ENCODE measurements at regions not wholly inside any gene's neighbourhood (a gene's known extent, or its start where the extent isn't known, plus 50 kb on each side); places are given as distances from the start of the nearest gene placed in this dataset.
"Not testable (repeated sequence)": the region's sequence is repeated elsewhere in the genome, so short reads cannot be mapped to it uniquely, and the experiment has no call there.

DNA sequence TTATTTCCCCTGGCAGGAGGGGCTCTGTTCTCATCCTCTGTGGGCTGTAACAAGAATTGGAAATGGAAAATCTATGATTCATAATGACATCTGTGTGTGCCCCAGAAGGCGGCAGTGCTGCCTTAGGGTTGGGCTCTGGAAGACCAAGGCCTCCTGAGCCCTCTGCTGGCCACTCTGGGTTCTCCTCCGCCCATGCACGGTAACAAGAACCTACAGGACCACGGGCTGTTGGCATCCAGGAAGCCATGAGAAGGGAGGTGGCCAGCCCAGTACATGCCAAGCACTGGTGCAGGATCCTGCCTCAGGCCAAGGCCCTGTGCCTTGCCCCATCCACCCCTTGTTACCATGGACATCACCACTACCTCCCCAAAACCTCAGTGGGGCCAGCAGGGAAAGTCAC, 454.2 kb downstream of the TP53TG3F start:
- DNase-seq: not testable (repeated sequence)

DNA sequence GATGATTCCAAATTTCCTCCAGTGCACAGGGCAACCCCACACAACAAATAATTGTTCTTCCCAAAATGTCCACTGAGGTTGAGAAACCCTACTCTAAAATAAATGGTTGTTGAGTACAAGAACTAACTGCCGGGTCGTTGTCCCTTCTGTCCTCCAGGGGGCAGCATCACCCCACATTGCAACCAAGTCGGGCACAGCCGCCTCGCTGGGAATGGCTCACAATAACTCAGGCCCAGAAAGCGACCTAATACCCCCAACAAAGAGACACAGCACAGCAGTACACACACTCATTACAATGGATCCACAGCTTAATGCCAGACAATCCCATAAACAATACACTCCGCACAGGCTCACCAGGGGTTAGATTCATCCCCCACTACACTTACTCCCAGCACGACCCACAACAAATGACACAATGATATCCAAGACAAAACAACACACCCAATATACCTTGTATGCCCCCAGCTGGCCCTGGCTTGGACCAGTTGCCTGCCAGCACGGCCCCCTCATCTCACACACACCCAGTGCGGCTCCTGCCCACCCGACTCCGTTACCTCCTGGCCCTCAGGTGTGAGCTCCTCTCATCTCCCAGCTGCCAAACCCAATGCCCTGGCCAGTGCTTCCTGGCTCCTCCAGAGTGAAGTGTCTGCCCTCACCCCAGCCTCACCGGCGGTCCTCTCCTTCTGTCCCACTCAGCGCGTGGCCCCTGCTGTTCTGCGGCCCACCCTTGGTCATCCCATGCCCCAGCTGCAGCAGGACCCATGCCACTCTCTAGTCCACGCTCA, 461.5 kb downstream of the TP53TG3F start:
- not testable (repeated sequence) for DNase-seq

DNA sequence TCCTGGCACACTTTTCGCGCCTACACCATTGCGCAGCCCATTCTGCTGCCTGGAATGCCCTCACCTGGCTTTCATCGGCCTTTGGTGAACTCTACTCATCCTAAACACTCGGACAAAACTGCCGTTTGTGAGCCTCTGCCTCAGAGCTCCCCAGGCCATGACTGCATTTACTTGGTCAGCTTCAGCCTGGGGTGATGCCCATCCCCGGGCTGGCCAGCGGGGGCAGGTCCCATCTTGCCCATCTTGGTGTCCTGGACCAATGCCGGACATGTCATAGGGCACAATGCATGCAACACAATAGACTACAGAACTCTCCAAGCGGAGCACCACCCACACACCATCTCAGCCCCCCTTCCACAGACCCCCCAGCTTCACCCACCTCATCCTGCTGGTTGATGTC, 463.5 kb downstream of the TP53TG3F start:
- DNase-seq: peak; percentile 1

DNA sequence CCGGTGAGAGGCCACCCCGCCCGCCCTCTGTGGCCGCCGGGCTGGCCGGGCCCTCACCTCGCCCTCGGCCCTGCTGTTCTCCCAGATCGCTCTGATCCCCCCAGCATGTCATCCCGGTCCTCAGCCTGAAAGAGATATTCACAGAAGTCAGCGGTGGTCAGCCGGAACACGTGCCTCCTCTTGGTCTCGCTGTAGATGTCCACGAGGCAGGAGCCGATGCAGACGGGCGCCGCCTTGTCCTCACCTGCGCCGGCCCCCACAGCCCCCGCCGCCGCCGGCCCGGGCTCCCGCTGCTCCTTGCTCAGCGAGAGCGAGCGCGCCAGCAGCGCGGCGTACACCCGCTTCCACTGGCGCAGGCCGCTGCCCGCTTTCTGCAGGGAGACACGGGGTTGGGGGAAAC, 468.6 kb downstream of the TP53TG3F start:
- not testable (repeated sequence) for DNase-seq

DNA sequence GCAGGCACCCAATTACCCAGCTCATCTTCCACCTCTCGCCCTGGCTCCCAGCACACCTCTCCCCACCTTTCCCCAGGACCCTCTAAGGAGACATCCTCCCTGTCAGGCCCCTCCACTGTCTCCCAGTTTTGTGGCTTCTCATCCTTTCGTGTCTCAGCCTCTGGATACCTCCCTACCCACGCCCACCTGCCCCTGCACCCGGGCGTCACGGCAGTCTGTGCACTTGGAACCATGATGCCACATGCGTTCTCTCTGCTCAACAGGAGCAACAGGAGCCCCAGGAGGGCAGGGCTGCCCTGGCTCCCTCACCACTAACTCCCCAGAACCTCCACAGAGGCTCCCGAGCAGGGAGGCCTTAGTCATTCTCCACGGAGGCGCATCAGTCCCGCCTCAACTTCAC, 472.8 kb downstream of the TP53TG3F start:
- not testable (repeated sequence) for DNase-seq

DNA sequence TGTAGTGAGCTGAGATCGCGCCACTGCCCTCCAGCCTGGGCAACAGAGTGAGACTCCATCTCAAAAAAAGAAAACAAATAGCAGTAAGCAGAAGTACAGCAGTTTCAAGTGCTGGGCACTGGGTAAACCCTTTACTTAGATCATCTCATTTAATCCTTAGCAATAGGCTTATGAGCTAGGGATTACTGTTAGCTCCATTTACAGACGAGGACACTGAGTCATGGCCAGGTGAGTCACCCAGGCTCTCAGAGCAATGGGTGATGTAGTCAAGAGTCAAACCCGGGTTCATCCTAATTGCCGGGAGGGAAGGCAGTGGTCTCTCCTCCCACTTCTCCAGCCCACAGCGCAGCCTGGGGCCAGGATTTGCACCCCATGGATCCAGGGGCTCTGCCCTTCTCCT, 473.6 kb downstream of the TP53TG3F start:
- DNase-seq: not testable (repeated sequence)

DNA sequence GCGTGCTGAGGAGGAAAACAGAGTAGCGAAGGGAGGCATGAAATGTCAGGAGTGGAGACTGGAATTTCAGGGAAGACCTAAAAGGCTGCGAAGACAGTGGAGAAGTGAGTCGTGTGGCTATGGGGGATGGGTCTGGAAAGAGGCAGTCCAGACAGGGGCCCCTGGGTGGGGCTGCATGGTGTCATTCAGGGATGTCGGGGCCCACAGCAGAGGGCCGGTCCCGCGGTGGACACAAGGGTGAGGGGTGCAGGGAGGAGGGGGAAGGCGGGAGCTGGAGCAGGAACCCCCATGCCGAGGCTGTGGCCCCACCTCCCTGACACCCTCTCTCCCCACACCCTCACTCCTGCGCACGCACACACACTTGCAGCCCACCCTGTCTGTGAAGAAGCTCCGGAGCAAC, 476.4 kb downstream of the TP53TG3F start:
- not testable (repeated sequence) for DNase-seq

DNA sequence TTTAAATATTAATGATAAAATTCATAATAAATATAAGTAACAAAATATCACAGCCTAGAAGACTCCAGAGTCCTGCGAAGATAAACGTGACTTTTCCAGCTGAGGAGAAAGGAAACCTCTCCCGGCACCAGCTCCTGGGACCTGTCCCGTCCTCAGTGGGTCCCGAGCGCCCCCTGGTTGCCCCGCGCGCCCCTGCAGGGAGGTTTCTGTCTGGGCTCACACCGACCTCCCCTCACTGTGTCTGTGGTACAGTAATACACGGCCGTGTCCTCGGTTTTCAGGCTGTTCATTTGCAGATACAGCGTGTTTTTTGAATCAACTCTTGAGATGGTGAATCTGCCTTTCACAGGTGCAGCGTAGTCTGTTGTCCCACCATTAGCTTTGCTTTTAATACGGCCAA, 478.7 kb downstream of the TP53TG3F start:
- not testable (repeated sequence) for DNase-seq

DNA sequence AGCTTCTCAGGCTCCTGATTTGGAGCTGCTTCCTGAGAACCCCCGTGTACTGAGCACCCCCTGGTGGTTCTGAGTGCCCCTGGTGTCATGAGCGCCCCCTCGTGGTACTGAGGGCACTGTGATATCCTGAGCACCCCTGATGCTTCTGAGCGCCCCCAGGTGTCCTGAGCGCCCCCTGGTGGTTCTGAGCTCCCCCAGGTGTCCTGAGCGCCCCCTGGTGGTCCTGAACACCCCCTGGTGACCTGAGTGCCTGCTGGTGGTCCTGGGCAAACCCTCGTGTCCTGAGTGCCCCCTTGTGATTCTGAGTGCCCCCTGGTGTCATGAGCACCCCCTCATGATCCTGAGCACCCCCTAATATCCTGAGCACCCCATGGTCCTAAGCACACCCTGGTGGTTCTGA, 502.1 kb downstream of the TP53TG3F start:
- DNase-seq: not testable (repeated sequence)

DNA sequence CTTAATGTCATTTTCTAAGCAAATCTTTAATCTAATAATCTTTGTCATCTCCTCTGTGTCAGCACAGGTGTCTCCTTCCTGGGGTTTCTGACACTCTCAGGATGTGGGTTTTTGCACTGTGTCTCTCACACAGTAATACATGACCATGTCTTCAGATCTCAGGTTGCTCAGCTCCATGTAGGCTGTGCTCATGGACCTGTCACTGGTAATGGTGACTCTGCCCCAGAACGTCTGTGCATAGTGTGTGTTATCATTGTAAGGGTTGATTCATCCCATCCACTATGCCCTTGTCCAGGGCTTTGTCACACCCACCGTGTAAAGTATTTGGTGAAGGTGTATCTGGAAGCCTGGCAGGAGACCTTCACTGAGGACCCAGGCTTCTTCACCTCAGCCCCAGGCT, 506.1 kb downstream of the TP53TG3F start:
- not testable (repeated sequence) for DNase-seq

DNA sequence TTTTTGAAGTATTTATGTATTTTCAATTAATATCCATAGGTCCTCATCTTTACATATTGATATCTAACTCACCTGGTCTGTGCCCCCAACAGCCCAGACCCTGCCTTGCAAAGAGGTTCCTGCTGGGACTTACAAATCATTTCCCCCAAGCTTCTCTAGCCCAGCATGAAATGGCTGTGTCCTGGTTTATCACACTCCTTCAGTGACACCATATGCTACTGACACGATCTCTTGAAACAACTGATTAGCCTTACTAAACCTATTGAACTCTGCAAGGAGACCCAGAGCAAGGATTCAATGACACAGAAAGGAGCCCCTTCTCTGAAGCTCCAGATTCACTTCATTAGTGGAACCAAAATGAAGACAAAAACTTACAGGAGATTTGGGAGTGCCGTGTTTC, 507.4 kb downstream of the TP53TG3F start:
- not testable (repeated sequence) for DNase-seq

DNA sequence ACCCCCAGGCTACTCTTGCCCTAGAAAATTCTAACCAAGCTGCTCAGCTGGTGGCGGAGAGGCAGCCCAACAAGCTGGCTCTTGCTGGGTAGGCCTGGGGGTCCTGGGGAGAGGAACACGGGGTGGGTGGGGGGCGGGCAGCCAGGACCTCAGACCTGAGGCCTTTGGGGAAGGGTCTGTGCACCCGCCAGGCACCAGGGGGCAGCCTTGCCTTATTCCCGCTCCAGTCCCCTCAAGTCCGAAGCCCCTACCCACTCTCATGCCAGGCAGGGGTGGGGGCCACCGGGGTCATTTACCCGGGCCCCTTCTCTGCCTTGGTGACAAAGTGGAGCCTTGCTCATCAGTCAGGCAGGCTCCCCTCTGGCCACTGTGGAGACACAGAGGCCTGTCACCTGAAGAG, 515.1 kb downstream of the TP53TG3F start:
- DNase-seq: not testable (repeated sequence)

DNA sequence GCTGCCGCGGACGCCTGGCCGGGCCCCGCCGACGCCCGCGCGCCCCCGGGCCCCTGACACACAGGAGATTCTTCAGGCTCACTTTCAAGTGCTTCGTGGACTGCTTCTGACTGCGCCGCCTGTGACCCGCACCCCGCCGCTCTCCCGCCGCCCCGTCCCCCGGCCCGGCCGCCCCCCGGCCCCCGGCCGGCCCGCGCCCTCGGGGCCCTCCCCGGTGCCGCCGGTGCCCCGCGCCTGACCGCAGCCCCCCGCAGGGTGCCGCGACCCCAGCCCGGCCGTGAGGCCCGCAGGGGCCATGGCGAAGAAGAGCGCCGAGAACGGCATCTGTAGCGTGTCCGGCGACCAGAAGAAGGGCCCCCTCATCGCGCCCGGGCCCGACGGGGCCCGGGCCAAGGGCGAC, 516.3 kb downstream of the TP53TG3F start:
- not testable (repeated sequence) for DNase-seq

DNA sequence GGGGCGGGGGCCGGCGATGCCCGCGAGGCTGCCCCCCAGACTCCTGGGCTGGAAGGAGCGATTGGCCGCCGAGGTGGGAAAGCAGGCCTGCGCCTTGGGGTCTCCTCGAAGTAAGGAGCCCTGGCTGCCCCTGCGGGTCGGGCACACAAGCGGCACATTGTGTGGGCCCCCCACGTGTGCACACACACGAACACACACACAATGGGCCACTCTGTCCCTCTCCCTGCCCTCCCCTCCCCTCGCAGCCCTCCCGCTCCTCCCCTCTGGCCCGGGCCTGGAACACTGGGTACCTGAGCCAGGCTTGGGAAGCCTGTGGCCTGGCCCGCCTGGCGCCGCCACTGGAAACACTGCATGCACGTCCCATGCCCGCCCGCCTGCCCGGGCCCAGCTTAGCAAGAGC, 517.1 kb downstream of the TP53TG3F start:
- not testable (repeated sequence) for DNase-seq

DNA sequence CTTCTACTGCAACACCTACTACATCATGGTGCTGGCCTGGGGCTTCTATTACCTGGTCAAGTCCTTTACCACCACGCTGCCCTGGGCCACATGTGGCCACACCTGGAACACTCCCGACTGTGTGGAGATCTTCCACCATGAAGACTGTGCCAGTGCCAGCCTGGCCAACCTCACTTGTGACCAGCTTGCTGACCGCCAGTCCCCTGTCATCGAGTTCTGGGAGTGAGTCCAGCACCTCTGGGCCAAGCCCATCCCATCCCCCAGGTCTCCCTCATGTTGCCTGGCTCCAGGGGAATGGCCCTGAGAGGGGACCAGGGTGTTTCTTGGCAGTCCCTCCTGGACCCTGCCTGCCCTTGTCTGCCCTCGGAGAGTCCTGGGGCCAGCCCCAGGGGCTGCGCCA, 519.4 kb downstream of the TP53TG3F start:
- not testable (repeated sequence) for DNase-seq

DNA sequence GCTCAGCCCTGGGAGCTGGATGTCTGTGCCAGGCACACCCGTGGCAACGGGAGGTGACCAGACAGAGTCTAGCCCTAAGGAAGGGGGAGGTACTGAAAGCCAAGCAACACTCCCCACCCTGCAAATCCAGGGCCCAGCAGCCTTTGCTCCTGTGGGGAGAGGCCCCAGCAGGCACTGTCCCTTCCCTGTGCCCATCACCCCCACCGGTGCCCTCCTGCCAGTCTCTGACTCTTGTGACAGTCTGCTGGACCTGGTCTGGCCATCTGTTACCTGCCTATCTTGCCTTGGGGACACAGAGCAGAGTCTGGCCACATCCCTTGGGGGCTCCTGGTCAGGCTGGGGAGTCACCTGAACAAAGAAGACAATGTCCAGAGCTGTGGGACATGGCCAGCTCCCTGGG, 520.2 kb downstream of the TP53TG3F start:
- not testable (repeated sequence) for DNase-seq

DNA sequence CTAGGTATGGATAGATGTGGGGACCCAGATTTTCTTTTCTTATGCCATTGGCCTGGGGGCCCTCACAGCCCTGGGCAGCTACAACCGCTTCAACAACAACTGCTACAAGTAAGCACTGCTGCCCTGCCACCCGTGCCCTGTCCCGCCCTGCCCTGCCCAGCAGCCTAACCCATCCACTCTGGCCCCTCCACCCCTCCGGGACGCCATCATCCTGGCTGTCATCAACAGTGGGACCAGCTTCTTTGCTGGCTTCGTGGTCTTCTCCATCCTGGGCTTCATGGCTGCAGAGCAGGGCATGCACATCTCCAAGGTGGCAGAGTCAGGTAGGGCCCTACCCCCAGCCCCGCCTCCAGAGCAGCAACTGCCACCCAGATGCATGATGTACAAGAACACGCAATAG, 521.3 kb downstream of the TP53TG3F start:
- not testable (repeated sequence) for DNase-seq

DNA sequence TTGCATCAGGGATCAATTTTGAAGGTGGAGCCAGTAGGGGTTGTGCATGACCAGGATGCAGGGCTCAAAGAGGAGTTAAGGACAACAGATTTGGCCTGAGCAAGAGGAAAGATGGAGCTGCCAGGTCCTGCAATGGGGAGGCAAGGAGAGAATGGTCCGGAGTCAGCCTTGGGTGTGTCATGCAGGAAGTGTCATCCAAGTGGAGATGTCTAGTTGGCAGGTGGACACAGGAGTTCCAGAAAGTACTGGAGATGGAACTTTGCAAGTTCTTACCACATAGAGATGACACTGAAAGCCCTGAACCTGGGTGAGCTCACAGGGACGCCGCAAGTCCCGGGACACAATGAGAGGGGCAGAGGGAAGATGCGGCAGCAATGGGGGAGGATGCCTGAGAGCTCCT, 525.0 kb downstream of the TP53TG3F start:
- DNase-seq: not testable (repeated sequence)

DNA sequence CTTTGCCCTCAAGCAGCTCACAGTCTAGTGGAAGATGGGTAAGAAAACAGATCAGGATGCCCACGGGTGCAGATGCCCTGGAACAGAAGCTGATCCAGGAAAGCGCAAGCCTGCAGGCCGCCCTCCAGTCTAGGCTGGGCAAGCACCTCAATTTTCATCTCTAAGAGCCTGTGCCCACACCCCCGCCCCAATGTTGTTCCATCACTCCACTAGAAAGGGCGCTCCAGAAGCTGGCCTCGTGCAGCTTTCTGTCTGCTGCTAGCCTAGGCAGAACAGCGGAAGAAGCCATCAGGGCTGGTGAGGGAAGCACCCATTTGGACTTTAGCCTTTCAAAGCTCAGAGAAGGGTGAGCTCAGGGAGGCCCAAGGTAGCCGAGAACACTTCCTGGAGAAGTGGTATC, 527.1 kb downstream of the TP53TG3F start:
- not testable (repeated sequence) for DNase-seq

DNA sequence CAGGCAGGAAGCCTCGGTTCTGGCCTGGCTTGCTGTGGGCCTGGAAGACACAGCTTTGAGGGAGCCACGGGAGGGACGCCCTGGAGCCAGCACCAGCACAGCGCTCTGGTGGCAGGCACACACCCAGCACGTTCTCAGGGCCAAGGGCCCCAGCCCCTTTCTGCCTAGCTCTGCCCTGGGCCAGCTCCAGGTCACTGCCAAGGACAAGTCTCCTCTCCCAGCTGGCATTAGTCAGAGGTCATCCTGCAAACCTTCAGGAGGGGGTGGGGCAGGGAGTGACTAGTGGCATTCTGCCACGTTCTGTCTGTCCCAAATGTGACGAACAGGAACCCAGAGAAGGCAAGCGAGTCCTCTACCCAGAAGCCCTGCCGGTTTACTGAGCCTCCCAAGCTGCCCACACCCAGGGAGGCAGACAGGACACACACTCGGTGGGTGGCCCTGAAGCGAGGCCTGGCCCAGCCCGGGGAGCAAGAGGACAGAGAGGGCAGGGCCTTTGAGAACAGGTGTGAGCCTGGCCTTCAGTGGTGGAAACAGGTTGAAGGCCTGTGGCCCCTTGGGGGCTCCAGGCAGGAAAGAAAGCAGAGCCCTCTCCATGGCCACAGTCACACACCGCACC, 528.0 kb downstream of the TP53TG3F start:
- DNase-seq: not testable (repeated sequence)

DNA sequence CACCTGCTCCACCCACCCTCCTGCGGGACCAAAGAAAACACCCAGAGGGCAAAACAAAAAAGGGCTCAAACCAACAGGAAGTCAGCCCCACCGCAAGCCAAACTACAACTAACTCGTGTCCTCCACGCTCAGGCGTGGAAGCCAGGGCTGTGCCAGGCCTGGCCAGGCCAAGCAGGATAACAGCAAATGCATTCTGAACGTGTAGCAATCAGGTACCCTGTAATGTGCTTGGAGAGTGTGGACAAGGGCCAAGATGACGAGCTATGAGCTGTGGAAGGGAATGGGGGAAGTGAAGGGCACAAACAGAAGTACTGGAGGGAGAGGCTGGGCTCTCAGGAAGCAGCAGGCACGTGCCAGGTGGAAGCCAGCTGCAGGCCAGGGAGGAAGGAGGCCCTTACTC, 528.6 kb downstream of the TP53TG3F start:
- DNase-seq: not testable (repeated sequence)

DNA sequence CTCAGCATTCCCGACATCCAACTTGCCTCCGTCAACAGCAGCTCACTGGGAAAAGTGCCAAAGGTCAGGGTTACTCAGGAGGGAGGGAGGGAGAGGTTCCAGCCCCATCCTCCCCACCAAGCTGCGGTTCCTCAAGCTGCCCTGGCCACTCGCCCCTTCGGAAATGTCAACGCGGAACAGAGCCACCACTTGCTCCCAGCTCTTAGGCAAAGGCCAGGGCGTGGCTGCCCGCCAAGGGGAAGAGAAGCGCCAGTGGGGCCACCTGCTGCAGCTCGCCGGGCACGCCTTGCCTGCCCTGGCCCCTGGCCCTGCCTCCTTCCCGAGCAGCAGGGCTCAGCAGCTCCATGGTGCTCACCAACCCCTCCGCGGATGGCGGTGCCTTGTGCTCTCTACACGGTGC, 531.1 kb downstream of the TP53TG3F start:
- DNase-seq: not testable (repeated sequence)

DNA sequence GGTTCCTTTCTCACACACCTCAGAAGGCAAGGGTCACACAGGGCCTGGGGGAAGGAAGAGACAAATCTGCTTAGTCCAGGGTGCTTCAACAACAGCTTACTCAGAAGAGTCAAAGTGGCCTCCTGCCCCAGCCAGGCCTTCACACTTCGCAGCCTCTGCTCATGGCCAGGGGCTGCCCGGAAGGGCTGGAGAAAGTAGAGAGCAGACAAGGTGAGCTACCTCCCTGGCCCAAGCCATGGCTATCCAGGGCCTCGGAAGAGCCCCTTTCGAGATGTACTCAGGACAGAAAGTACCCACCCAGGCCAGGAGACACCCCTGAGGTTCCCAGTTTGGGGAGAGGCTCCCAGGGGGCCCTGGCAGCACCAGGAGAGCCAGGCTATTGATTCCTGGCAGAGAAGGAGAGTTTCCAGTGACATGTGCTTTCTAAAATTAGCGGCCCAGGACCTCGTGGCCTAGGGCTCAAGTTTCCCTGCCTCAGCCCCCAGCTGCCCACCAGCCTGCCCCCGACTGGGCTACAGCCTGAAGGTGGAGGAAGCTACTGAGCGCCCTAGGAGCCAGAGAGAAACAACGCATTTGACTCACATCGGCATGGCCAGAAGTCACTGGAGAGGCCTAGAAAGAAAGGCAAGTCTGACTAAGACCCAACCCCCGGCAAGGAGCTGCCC, 533.2 kb downstream of the TP53TG3F start:
- not testable (repeated sequence) for DNase-seq

DNA sequence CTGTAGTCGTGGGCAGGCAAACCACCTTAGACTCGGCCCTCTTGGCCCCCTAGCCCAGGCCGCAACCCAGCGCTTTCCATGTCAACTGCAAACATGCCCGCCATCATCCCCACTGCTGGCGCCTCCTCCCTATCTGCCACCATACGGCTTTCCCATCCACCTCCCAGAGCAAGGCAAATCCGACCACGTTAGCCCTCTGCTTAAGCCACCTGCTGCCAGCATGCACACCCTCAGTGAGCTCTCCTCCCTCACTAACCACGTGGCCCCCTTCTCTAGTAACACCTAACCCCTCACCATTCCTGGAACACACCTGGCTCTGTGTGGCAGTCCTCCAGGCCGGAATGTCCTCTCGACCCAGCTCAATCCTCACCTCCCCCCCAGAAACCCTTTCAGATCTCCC, 534.8 kb downstream of the TP53TG3F start:
- not testable (repeated sequence) for DNase-seq
